ENCODE measurements at regions not wholly inside any gene's neighbourhood (a gene's known extent, or its start where the extent isn't known, plus 50 kb on each side); places are given as distances from the start of the nearest gene placed in this dataset.
"Not testable (repeated sequence)": the region's sequence is repeated elsewhere in the genome, so short reads cannot be mapped to it uniquely, and the experiment has no call there.

DNA sequence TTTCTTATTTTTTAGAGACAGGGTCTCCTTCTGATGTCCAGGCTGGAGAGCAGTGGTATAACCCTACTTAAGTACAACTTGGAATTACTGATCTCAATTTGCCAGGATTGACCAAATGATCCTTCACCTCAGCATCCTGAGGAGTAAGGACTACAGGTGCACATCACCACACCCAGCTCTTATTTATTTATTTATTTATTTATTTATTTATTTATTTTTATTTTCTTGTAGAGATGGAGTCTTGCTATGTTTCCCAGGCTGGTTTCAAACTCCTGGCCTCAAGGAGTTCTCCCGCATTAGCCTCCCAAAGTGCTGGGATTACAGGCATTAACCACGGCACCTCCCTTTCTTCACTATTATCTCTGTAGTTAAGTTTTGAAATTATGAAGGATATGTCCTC is 117.5 kb upstream of the NEGR1 start:
- Mint-ChIP-seq H3K27ac (no peak overlapping the region), H3K4me1 (no peaks in the 10 kb centered on the region), H3K4me3 (no peak overlapping the region), H3K36me3 (ENCODE audit: low read depth) (no peaks in the 10 kb centered on the region), H3K27me3 (ENCODE audit: low read depth, poor library complexity) (no peaks in the 10 kb centered on the region), H3K9me3 (no peaks in the 10 kb centered on the region)
- TF ChIP-seq, protein P1, sequence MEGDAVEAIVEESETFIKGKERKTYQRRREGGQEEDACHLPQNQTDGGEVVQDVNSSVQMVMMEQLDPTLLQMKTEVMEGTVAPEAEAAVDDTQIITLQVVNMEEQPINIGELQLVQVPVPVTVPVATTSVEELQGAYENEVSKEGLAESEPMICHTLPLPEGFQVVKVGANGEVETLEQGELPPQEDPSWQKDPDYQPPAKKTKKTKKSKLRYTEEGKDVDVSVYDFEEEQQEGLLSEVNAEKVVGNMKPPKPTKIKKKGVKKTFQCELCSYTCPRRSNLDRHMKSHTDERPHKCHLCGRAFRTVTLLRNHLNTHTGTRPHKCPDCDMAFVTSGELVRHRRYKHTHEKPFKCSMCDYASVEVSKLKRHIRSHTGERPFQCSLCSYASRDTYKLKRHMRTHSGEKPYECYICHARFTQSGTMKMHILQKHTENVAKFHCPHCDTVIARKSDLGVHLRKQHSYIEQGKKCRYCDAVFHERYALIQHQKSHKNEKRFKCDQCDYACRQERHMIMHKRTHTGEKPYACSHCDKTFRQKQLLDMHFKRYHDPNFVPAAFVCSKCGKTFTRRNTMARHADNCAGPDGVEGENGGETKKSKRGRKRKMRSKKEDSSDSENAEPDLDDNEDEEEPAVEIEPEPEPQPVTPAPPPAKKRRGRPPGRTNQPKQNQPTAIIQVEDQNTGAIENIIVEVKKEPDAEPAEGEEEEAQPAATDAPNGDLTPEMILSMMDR (IDR thresholded peaks at IDR 0.05): no peak
- DNase-seq: no peak

DNA sequence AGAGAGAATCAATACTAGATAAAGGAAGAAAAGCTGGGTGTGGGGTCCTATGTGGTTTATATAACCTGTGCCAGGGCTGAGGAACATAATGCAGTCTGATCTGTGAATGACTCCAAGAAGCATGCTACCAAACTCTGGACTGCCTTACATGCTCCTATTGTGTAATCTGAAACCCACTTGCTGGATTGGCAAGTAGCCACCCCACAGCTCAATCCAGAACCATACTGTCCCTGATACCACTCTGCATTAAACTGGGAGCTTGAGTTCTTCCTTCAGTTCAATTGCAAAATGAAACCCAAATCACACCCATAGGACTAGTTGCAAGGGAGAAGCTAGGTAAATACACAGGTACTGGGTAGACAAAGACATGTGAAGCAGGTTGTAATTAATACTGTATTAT is 115.4 kb upstream of the NEGR1 start:
- DNase-seq: no peak
- H3K27me3 Mint-ChIP-seq (ENCODE audit: low read depth, poor library complexity): no peaks in the 10 kb centered on the region
- no peak overlapping the region for H3K4me3 Mint-ChIP-seq
- no peak overlapping the region for H3K27ac Mint-ChIP-seq
- TF ChIP-seq, protein P1 (IDR thresholded peaks at IDR 0.05): no peak
- no peaks in the 10 kb centered on the region for H3K9me3 Mint-ChIP-seq
- no peaks in the 10 kb centered on the region for H3K36me3 Mint-ChIP-seq (ENCODE audit: low read depth)
- H3K4me1 Mint-ChIP-seq: no peaks in the 10 kb centered on the region

DNA sequence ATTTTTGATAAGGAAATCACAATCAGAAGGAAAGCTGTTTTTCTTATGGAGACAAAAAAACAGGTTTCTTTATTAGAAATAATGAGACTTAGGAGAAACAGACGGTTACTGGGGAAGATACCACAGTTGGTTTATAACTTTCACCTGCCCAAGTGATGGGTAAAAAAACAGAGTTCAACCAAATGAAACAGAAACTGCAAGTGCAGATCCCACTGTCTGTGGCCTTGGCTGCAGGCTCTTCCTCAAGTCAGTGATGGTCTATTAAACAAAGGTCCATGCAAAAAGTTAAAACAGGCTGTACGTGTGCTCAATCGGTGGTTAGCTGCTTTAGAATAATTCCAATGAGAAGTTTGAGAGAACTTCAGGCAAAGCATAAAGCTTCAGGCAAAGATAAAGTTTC is 112.1 kb upstream of the NEGR1 start:
- no peak for DNase-seq
- Mint-ChIP-seq H3K36me3 (ENCODE audit: low read depth) (no peaks in the 10 kb centered on the region), H3K4me3 (no peak overlapping the region)

DNA sequence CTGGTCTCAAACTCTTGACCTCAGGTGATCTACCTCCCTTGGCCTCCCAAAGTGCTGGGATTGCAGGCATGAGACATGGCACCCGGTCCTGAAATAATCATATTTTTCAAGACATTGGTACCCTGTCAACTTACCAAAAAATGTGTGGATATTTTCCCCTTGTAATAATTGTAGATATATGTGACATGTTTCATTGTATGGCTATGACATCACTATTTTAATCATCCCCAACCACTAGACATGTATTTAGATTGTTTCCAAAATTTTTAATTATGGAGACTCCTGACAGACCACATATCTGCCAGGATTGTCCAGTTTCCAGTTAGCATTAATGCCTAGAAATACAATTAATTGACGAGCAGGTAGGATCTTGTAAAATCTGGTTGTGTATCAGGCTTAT is 96.7 kb upstream of the NEGR1 start:
- no peak overlapping the region for H3K4me3 Mint-ChIP-seq
- no peaks in the 10 kb centered on the region for H3K4me1 Mint-ChIP-seq
- H3K9me3 Mint-ChIP-seq: no peaks in the 10 kb centered on the region
- DNase-seq: no peak
- H3K27ac Mint-ChIP-seq: no peak overlapping the region
- H3K36me3 Mint-ChIP-seq (ENCODE audit: low read depth): no peaks in the 10 kb centered on the region
- peaks cover 3% of the 10 kb centered on the region for H3K27me3 Mint-ChIP-seq (ENCODE audit: low read depth, poor library complexity)
- TF ChIP-seq, protein P1 (IDR thresholded peaks at IDR 0.05): no peak

More for the DNA sequence above, 112.1 kb upstream of the NEGR1 start:
- Mint-ChIP-seq H3K27ac (no peak overlapping the region), H3K9me3 (peaks cover 5% of the 10 kb centered on the region), H3K4me1 (no peaks in the 10 kb centered on the region), H3K27me3 (ENCODE audit: low read depth, poor library complexity) (no peaks in the 10 kb centered on the region)
- TF ChIP-seq, protein P1 (IDR thresholded peaks at IDR 0.05): no peak

DNA sequence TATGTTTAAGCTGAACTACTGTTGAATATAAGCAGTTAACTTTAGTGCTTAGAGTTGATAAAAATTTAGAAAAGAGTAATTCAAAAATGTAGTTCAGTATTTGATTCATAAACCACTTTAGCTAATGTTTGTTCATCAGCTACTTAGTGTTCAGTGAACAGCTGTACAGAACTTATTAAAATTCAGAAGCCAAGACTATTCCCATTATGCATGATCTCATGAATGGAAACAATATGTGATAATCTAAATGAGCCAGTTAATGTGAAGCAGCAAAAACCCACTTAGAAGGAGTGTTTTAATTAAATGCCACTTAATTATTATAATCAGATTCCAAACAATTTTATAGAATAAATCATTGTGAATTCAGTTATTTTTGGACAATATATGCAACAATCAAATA is 92.9 kb upstream of the NEGR1 start:
- peaks cover 3% of the 10 kb centered on the region for H3K27me3 Mint-ChIP-seq (ENCODE audit: low read depth, poor library complexity)
- H3K36me3 Mint-ChIP-seq (ENCODE audit: low read depth): no peaks in the 10 kb centered on the region
- TF ChIP-seq, protein P1 (IDR thresholded peaks at IDR 0.05): no peak

DNA sequence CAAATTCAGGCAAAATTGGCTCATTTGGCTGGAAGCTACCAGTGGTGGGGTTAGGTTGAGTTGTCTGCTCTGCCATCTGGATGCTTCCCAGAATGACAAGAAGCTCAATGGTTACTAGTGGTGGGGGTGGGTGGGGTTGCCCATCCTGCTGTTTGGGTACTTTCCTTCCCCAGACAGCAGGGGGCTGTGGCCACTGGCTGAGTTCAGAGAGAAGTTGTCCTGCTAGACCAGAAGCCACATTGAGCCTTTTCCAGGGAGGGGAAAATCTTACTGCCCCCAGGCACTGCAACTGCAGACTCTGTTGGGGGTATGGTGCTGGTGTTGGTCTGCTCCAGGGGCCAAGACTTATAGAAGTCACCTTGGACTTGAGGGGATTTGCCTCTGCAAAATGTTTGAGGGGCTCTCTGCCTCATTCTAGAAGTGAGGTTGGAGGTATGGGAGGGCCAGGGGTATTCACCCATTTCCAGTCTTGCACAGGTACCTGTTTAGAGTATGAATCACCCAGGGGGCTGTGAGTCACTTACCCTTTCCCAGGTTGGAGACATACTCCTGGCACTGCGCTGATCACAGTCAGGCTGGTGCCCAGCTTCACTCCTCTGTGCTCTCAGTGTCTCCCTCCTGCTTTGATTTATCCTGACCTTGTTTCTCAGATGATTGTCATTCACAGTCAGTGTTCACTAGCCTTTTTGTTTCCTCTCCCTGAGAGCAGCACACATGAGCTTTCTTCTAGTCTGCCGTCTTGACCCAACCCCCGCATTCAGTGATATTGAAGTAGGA is 89.1 kb upstream of the NEGR1 start:
- no peaks in the 10 kb centered on the region for H3K36me3 Mint-ChIP-seq (ENCODE audit: low read depth)
- H3K27me3 Mint-ChIP-seq (ENCODE audit: low read depth, poor library complexity): peaks cover 3% of the 10 kb centered on the region
- H3K4me1 Mint-ChIP-seq: no peaks in the 10 kb centered on the region
- H3K27ac Mint-ChIP-seq: no peak overlapping the region
- DNase-seq: no peak
- no peaks in the 10 kb centered on the region for H3K9me3 Mint-ChIP-seq
- H3K4me3 Mint-ChIP-seq: no peak overlapping the region
- TF ChIP-seq, protein P1 (IDR thresholded peaks at IDR 0.05): no peak

More for the DNA sequence above, 92.9 kb upstream of the NEGR1 start:
- Mint-ChIP-seq H3K9me3 (no peaks in the 10 kb centered on the region), H3K4me3 (no peak overlapping the region), H3K4me1 (no peaks in the 10 kb centered on the region), H3K27ac (no peak overlapping the region)
- no peak for DNase-seq

DNA sequence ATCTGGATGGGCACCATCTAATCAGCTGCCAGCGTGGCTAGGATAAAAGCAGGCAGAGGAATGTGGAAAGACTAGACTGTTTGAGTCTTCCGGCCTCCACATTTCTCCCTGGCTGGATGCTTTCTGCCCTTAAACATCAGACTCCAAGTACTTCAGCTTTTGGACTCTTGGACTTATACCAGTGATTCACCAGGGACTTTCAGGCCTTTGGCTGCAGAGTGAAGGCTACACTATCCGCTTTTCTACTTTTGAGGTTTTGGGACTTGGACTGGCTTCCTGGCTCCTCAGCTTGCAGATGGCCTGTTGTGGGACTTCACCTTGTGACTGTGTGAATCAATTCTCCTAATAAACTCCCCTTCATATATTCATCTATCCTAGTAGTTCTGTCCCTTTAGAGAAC is 88.5 kb upstream of the NEGR1 start:
- not testable (repeated sequence) for H3K4me1 Mint-ChIP-seq; H3K4me3 Mint-ChIP-seq; DNase-seq; H3K9me3 Mint-ChIP-seq; H3K27me3 Mint-ChIP-seq (ENCODE audit: low read depth, poor library complexity); H3K27ac Mint-ChIP-seq; H3K36me3 Mint-ChIP-seq (ENCODE audit: low read depth)

Measured in nephron progenitor cell (in vitro differentiated cells).